ENCODE measurements at regions not wholly inside any gene's neighbourhood (a gene's known extent, or its start where the extent isn't known, plus 50 kb on each side); places are given as distances from the start of the nearest gene placed in this dataset.

DNA sequence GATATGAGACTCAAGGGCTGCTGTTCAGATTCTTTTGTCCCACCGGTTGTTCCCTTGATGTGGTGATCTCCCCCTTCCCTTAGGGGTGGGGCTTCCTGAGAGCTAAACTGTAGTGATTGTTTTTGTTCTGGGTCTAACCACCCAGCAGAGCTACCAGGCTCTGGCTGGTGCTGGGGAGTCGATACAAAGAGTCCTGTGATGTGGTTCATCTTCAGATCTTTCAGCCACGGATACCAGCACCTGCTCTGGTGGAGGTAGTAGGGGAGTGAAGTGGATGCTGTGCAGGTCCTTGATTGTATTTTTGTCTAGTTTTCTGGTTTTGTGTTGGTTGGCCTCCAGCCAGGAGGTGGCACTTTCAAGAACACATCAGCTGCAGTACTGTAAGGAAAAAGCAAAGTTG is 801.6 kb downstream of the EPHA7 start:
- no peak overlapping the region for H3K4me3 ChIP-seq (ENCODE audit: low read depth, low read length)
- DNase-seq (ENCODE audit: low read depth): no peak
- TF ChIP-seq, protein P1, sequence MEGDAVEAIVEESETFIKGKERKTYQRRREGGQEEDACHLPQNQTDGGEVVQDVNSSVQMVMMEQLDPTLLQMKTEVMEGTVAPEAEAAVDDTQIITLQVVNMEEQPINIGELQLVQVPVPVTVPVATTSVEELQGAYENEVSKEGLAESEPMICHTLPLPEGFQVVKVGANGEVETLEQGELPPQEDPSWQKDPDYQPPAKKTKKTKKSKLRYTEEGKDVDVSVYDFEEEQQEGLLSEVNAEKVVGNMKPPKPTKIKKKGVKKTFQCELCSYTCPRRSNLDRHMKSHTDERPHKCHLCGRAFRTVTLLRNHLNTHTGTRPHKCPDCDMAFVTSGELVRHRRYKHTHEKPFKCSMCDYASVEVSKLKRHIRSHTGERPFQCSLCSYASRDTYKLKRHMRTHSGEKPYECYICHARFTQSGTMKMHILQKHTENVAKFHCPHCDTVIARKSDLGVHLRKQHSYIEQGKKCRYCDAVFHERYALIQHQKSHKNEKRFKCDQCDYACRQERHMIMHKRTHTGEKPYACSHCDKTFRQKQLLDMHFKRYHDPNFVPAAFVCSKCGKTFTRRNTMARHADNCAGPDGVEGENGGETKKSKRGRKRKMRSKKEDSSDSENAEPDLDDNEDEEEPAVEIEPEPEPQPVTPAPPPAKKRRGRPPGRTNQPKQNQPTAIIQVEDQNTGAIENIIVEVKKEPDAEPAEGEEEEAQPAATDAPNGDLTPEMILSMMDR (IDR thresholded peaks at IDR 0.05; ENCODE audit: control insufficient read depth, extremely low read depth, insufficient read depth): no peak

DNA sequence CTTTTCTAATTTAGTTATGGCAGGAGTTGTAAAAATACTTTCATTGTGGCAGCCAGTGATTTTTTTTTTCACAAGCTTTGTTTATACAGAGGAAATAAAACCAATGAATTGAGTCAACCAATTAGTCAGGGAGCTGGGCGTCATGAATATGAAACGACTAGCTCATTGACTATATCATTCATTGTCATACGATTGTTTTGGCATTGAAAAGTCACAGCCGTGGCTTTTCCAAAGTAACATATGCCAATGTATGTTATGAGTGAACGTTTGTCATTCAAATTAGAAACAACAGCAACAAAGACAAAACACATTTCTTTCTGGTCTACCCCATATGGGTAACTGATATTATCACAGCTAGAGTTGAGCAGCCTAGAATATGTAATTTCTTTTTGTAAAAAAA is 810.6 kb downstream of the EPHA7 start:
- no peak overlapping the region for H3K4me3 ChIP-seq (ENCODE audit: low read depth, low read length)
- DNase-seq (ENCODE audit: low read depth): no peak
- TF ChIP-seq, protein P1 (IDR thresholded peaks at IDR 0.05; ENCODE audit: control insufficient read depth, extremely low read depth, insufficient read depth): no peak

DNA sequence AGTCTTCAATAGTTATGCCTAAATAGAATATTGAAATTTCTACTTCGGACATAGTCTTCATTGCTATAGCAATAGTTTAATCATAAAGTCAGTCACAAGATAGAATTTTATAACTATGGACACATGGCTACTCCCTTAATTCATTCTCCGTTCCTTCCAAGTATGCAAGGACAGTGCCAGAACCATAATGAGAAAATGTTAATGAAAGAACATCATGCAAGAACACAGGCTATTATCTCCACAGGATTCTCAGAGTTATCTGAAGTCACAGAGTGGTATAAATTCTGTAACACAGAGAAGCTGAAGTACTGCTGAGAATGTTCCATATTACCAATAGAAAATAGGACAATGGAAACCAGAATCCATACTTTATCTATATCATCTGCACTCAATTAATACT is 826.2 kb downstream of the EPHA7 start:
- no peak overlapping the region for H3K4me3 ChIP-seq (ENCODE audit: low read depth, low read length)
- no peak for DNase-seq (ENCODE audit: low read depth)
- TF ChIP-seq, protein P1 (IDR thresholded peaks at IDR 0.05; ENCODE audit: control insufficient read depth, extremely low read depth, insufficient read depth): no peak

DNA sequence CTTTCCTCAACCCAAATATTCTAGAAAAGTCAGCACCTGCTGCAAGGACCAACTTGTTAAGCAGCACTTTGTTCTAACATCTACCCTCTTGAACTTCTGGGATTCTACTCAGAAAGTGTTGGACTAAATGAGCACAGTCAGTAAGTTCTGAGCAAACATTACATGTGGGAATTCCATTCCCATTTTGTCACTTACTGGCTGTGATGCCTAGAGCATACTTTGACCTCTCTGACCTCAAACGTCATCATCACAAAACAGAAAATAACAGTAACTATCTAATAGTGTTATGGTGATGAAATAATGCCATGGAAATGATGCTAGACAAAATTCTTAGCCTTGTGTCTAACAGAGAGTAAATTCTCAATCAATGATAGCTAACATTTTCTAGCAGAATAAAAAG is 829.4 kb downstream of the EPHA7 start:
- TF ChIP-seq, protein P1 (IDR thresholded peaks at IDR 0.05; ENCODE audit: control insufficient read depth, extremely low read depth, insufficient read depth): no peak
- no peak for DNase-seq (ENCODE audit: low read depth)
- H3K4me3 ChIP-seq (ENCODE audit: low read depth, low read length): no peak overlapping the region

DNA sequence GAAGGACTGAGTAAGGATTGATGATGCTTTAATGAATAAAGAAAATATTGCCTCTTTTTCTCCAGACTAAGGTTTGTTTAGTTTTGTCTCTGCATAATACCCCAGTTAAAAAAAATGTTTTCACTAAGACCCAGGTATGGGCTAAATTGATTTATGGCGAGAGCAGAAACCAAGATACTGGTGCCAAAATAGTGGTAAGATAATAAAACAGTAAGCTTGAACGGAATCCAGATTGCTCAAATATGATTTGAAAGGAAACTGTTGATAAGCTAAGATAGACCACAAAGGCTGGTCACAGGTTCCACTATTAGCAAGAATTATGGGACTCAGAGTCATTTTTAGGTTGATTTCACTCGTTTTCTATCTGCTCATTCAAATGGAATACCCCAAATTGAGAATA is 831.2 kb downstream of the EPHA7 start:
- H3K4me3 ChIP-seq (ENCODE audit: low read depth, low read length): no peak overlapping the region
- no peak for DNase-seq (ENCODE audit: low read depth)
- TF ChIP-seq, protein P1 (IDR thresholded peaks at IDR 0.05; ENCODE audit: control insufficient read depth, extremely low read depth, insufficient read depth): no peak

DNA sequence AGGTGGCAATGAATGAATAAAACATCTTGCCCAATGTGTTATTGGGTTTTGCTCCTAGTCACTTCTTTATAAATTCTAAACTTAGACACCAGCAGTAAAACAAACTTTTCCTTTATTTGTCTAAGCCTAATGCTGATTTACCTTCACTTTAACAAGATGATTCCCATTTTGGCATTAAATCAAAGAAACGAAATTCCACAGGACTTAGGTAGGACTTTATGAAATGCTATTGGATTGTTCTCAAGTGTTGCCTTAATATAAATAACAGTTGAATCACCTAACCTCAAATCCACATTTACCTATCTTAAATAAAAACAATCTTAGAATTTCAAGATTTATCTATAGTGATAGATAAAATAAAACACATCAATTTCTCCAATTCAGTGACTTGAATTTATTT is 831.8 kb downstream of the EPHA7 start:
- H3K4me3 ChIP-seq (ENCODE audit: low read depth, low read length): no peak overlapping the region

More for the DNA sequence above, 831.8 kb downstream of the EPHA7 start:
- TF ChIP-seq, protein P1 (IDR thresholded peaks at IDR 0.05; ENCODE audit: control insufficient read depth, extremely low read depth, insufficient read depth): no peak
- peak; percentile 85 for DNase-seq (ENCODE audit: low read depth)
